ENCODE measurements at regions not wholly inside any gene's neighbourhood (a gene's known extent, or its start where the extent isn't known, plus 50 kb on each side); places are given as distances from the start of the nearest gene placed in this dataset.

- TF ChIP-seq CTCF (IDR thresholded peaks at IDR 0.05) = no peak
- no peak for TF ChIP-seq POLR2A (IDR thresholded peaks at IDR 0.05)
Measured at GRCh38 chr2:64361151-64361938, 92.6 kb upstream of the LGALSL start.

All from breast epithelium (tissue), 3 donors.